MM.1S (cell line): ENCODE measurements at regions not wholly inside any gene's neighbourhood (a gene's known extent, or its start where the extent isn't known, plus 50 kb on each side); places are given as distances from the start of the nearest gene placed in this dataset.

ENCODE experiments used
- DNase-seq: peaks from one replicate; pipeline ENCODE4 v3.0.0-alpha.2; 2015
- H2AFZ ChIP-seq: fragments of 300-600 bp; sonication (generic); 2 replicates; pipeline ENCODE4 v1.6.0; 2016; ENCODE audit warnings: antibody characterized with exemption, low read length
- H3F3A ChIP-seq: fragments of 300-600 bp; sonication (generic); 2 replicates; pipeline ENCODE4 v1.6.1; 2016; ENCODE audit warnings: mild to moderate bottlenecking, antibody characterized with exemption, low read length, moderate library complexity, mixed read lengths; ENCODE audit not compliant: insufficient read depth
- H3K27ac ChIP-seq: fragments of 300-600 bp; sonication (generic); 2 replicates; pipeline ENCODE4 v1.5.1; 2016; ENCODE audit warnings: mild to moderate bottlenecking, low read length
- H3K27me3 ChIP-seq: fragments of 300-600 bp; sonication (generic); replicated peaks from 2 replicates; pipeline ENCODE4 v1.6.0; 2016; ENCODE audit warnings: low read length; ENCODE audit not compliant: insufficient read depth
- H3K36me3 ChIP-seq: fragments of 300-600 bp; sonication (generic); replicated peaks from 2 replicates; pipeline ENCODE4 v1.6.1; 2016; ENCODE audit warnings: mild to moderate bottlenecking, low read length, mixed read lengths; ENCODE audit not compliant: insufficient read depth
- H3K4me1 ChIP-seq: fragments of 300-600 bp; sonication (generic); 2 replicates; pipeline ENCODE4 v1.6.1; 2016; ENCODE audit warnings: low read length, mixed read lengths
- H3K4me2 ChIP-seq: fragments of 300-600 bp; sonication (generic); 2 replicates; pipeline ENCODE4 v1.6.0; 2016; ENCODE audit warnings: low read depth, low read length
- H3K4me3 ChIP-seq: fragments of 300-600 bp; sonication (generic); 2 replicates; pipeline ENCODE4 v1.5.1; 2016; ENCODE audit warnings: low read length, mixed read lengths
- H3K79me2 ChIP-seq: fragments of 300-600 bp; sonication (generic); 2 replicates; pipeline ENCODE4 v1.6.1; 2016; ENCODE audit warnings: mixed run types, low read length, mixed read lengths
- H3K9ac ChIP-seq: fragments of 300-600 bp; sonication (generic); 2 replicates; pipeline ENCODE4 v1.6.1; 2016; ENCODE audit warnings: low read length, mixed read lengths
- H3K9me2 ChIP-seq: fragments of 300-600 bp; sonication (generic); replicated peaks from 2 replicates; pipeline ENCODE4 v1.6.1; 2016; ENCODE audit warnings: mild to moderate bottlenecking, low read length, mixed read lengths; ENCODE audit not compliant: insufficient read depth
- H3K9me3 ChIP-seq: fragments of 300-600 bp; sonication (generic); replicated peaks from 2 replicates; pipeline ENCODE4 v1.6.1; 2016; ENCODE audit warnings: mild to moderate bottlenecking, low read length, mixed read lengths; ENCODE audit not compliant: insufficient read depth
- H4K20me1 ChIP-seq: fragments of 300-600 bp; sonication (generic); 2 replicates; pipeline ENCODE4 v1.6.1; 2016; ENCODE audit warnings: mild to moderate bottlenecking, low read length, moderate library complexity, mixed read lengths; ENCODE audit not compliant: insufficient read depth
- CTCF ChIP-seq: fragments of 300-600 bp; sonication (generic); IDR thresholded peaks from 2 replicates; pipeline ENCODE4 v1.5.1; 2016; ENCODE audit warnings: antibody characterized with exemption, low read length, mixed read lengths
- EZH2 ChIP-seq: fragments of 300-600 bp; sonication (generic); optimal IDR thresholded peaks from 2 replicates; pipeline ENCODE3; 2017; ENCODE audit warnings: low read depth, mild to moderate bottlenecking, antibody characterized with exemption, low read length, mixed read lengths
- EZH2phosphoT487 ChIP-seq: fragments of 300-600 bp; sonication (generic); IDR thresholded peaks from 2 replicates; pipeline ENCODE4 v1.6.1; 2018; ENCODE audit warnings: antibody characterized with exemption, low read length

GRCh38 chr12:66024949-66025348 is 105.6 kb downstream of the LLPH start:
- Histone ChIP-seq H3K4me2 (no peak overlapping the region), H3K4me1 (no peaks in the 10 kb centered on the region), H3F3A (no peaks in the 10 kb centered on the region), H2AFZ (no peak overlapping the region), H3K9me3 (no peaks in the 10 kb centered on the region), H3K9me2 (no peaks in the 10 kb centered on the region), H3K79me2 (no peaks in the 10 kb centered on the region), H3K27ac (no peak overlapping the region), H4K20me1 (no peaks in the 10 kb centered on the region), H3K27me3 (no peaks in the 10 kb centered on the region), H3K9ac (no peak overlapping the region), H3K4me3 (no peak overlapping the region), H3K36me3 (no peaks in the 10 kb centered on the region)
- no peak for DNase-seq
- TF ChIP-seq EZH2, result no peak
- no peak for TF ChIP-seq CTCF
- TF ChIP-seq EZH2phosphoT487, result no peak

DNA sequence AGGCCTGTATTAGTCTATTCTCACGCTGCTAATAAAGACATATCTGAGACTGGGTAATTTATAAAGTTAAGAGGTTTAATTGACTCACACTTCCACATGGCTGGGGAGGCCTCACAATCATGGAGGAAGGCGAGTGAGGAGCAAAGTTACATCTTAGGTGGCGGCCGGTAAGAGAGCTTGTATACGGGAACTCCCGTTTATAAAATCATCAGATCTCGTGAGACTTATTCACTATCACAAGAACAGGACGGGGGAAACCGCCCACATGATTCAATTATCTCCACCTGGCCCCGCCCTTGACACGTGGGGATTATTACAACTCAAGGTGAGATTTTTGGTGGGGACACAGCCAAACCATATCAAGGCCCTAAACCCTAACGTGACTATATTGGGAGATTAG is 110.1 kb downstream of the LLPH start:
- TF ChIP-seq CTCF (no peak), EZH2 (no peak), EZH2phosphoT487 (no peak)
- no peak overlapping the region for H3K27ac ChIP-seq
- no peaks in the 10 kb centered on the region for H3K4me1 ChIP-seq
- H3K9ac ChIP-seq, result no peak overlapping the region
- no peaks in the 10 kb centered on the region for H3K27me3 ChIP-seq
- no peaks in the 10 kb centered on the region for H4K20me1 ChIP-seq
- no peaks in the 10 kb centered on the region for H3K79me2 ChIP-seq
- no peaks in the 10 kb centered on the region for H3K9me3 ChIP-seq
- H3K4me2 ChIP-seq, result no peak overlapping the region
- H2AFZ ChIP-seq, result no peak overlapping the region
- no peak overlapping the region for H3K4me3 ChIP-seq
- no peak for DNase-seq
- no peaks in the 10 kb centered on the region for H3K36me3 ChIP-seq
- H3K9me2 ChIP-seq, result no peaks in the 10 kb centered on the region
- H3F3A ChIP-seq, result no peaks in the 10 kb centered on the region

DNA sequence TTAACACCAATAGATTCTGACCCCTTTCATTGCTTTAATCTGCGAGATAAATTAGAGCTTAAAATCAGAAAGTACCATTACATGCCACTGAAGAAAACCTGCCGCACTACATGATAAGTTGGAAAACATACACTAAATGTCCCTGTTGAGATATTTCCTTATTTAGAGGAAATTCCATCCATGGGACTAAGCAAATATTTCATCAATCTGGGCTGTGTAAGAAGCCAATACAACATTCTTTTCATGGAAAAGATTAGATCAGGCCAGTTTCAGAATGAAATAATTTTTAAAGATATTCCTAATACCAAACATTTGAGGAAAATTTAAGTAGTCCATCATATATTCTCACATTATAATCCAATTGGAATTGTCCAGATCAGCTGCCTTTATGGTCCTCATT is 112.8 kb downstream of the LLPH start:
- Histone ChIP-seq H3F3A (no peaks in the 10 kb centered on the region), H3K36me3 (no peaks in the 10 kb centered on the region), H3K4me1 (no peaks in the 10 kb centered on the region), H3K9me3 (no peaks in the 10 kb centered on the region), H4K20me1 (no peaks in the 10 kb centered on the region), H3K9ac (no peak overlapping the region), H3K27me3 (no peaks in the 10 kb centered on the region), H3K27ac (no peak overlapping the region), H3K4me3 (no peak overlapping the region), H2AFZ (no peak overlapping the region), H3K79me2 (no peaks in the 10 kb centered on the region), H3K9me2 (no peaks in the 10 kb centered on the region), H3K4me2 (no peak overlapping the region)
- no peak for DNase-seq
- TF ChIP-seq CTCF, result no peak
- TF ChIP-seq EZH2, result no peak
- TF ChIP-seq EZH2phosphoT487, result no peak
